ENCODE measurements at regions not wholly inside any gene's neighbourhood (a gene's known extent, or its start where the extent isn't known, plus 50 kb on each side); places are given as distances from the start of the nearest gene placed in this dataset.

DNA sequence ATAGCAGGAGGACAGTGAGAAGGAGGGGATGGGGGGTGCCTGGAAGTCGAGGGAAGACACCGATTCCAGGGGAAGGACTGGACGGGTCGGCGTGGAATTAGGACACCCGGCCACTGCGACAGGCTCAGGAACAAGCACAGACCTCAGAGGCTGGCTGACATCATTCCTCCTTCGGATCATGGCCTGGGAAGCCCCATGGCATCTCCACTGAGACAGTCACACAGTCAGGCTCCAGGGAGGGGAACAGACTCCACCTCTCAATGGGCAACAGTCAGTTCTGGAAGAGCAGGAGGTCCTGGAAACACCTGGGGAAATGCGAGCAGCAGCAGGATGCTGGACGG is 67.9 kb upstream of the FBRSL1 start:
- no peak for TF ChIP-seq CTCF (IDR thresholded peaks at IDR 0.05; ENCODE audit: unreplicated experiment in 3 of 3)
- peak overlapping the region; percentile 23 to 87 (median 39) for H3K27ac Mint-ChIP-seq
- peaks cover 69% of the 10 kb centered on the region for H3K4me1 Mint-ChIP-seq
- H3K9me3 Mint-ChIP-seq, result peaks cover 15% of the 10 kb centered on the region
- peaks cover 66% of the 10 kb centered on the region for H3K27me3 Mint-ChIP-seq (ENCODE audit: low read depth)
- H3K4me3 Mint-ChIP-seq, result peak overlapping the region in 1 of 3 experiments; percentile 47
- H3K36me3 Mint-ChIP-seq (ENCODE audit: low read depth), result no peaks in the 10 kb centered on the region

DNA sequence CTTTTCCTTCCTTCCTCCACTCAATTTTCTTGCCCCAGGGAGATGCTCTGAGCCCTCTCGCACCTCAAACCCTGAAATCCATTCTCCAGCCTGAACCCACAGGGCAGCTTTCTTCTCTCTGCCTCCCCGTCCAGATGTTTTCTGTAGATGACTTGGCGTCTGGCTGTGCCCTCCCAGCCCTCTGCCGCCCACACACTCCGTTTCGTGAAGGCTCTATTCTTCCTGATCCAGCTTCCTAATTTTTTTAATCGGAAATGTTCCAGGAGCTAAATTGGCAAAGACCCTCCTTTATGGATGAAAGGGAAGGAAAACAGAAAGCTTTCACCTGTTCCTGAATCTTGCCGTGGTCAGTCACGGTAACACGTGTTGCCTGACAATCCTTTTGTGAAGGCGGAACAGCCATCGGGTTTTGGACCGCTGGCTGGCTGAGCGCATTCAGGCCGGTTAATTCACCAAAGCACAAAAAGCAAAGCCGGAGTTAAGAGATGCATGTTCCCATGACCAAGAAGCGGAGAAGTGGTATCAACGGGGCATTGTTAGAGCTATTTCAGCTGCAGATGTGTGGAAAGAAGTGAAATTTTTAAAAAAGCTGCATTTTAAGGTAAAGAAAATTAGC is 70.2 kb upstream of the FBRSL1 start:
- H3K4me3 Mint-ChIP-seq, result peak overlapping the region in 2 of 3 experiments; percentile 6 to 11
- peak overlapping the region; percentile 37 to 72 (median 63) for H3K27ac Mint-ChIP-seq
- peaks cover 51% of the 10 kb centered on the region for H3K27me3 Mint-ChIP-seq (ENCODE audit: low read depth)
- H3K36me3 Mint-ChIP-seq (ENCODE audit: low read depth), result no peaks in the 10 kb centered on the region
- peaks cover 48% of the 10 kb centered on the region for H3K4me1 Mint-ChIP-seq
- H3K9me3 Mint-ChIP-seq, result peaks cover 2% of the 10 kb centered on the region
- no peak for TF ChIP-seq CTCF (IDR thresholded peaks at IDR 0.05; ENCODE audit: unreplicated experiment in 3 of 3)

DNA sequence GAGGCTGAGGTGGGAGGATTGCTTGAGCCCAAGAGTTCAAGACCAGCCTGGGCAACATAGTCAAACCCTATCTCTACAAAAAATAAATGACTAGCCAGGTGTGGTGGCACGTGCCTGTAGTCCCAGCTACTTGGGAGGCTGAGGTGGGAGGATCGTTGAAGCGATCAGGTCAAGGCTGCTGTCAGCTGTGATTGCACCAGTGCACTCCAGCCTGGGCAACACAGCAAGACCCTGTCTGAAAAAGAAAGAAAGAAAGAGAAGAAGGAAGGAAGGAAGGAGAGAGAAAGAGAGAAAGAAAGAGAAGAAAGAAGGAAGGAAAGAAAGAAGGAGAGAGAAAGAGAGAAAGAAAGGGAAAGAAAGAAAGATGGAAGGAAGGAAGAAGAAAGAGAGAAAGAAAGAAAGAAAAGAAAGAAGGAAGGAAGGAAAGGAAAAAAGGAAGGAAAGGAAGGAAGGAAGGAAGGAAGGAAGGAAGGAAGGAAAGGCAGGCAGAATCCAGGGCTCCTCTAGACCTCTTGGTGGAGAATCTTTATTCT is 71.5 kb upstream of the FBRSL1 start:
- no peak for TF ChIP-seq CTCF (IDR thresholded peaks at IDR 0.05; ENCODE audit: unreplicated experiment in 3 of 3)
- Mint-ChIP-seq H3K9me3 (peaks cover 2% of the 10 kb centered on the region), H3K27me3 (ENCODE audit: low read depth) (peaks cover 42% of the 10 kb centered on the region), H3K4me3 (no peak overlapping the region), H3K27ac (peak overlapping the region in 1 of 3 experiments; percentile 80), H3K4me1 (peaks cover 40% of the 10 kb centered on the region), H3K36me3 (ENCODE audit: low read depth) (no peaks in the 10 kb centered on the region)

- Mint-ChIP-seq H3K27ac (no peak overlapping the region), H3K4me3 (no peak overlapping the region), H3K4me1 (peaks cover 35% of the 10 kb centered on the region), H3K27me3 (ENCODE audit: low read depth) (peaks cover 40% of the 10 kb centered on the region), H3K36me3 (ENCODE audit: low read depth) (no peaks in the 10 kb centered on the region), H3K9me3 (peaks cover 2% of the 10 kb centered on the region)
- no peak for TF ChIP-seq CTCF (IDR thresholded peaks at IDR 0.05; ENCODE audit: unreplicated experiment in 3 of 3)
Observed at GRCh38 chr12:132417741-132418140, 72.2 kb upstream of the FBRSL1 start.

DNA sequence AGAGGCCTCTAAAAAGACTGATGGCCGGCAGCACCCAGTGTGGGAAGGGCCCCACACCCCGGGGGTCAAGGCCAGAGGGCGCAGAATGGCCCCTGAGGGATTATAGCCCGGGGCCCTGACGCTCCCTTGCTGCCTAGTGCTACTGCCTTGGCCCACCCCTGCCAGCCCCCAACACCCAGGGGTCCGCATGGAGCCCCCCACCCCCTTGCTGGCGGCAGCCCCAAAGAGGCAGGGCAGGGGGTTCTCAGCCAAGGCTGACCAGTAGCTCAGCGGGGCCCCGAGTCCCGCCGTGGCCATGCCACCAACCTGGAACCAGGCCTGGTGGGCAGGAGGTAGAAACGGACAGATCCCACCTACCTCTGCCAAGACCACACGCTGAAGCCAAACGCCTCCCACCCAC is 73.1 kb upstream of the FBRSL1 start:
- H3K27ac Mint-ChIP-seq, result no peak overlapping the region
- peaks cover 2% of the 10 kb centered on the region for H3K9me3 Mint-ChIP-seq
- peaks cover 36% of the 10 kb centered on the region for H3K27me3 Mint-ChIP-seq (ENCODE audit: low read depth)
- no peak for TF ChIP-seq CTCF (IDR thresholded peaks at IDR 0.05; ENCODE audit: unreplicated experiment in 3 of 3)
- no peak overlapping the region for H3K4me3 Mint-ChIP-seq
- no peaks in the 10 kb centered on the region for H3K36me3 Mint-ChIP-seq (ENCODE audit: low read depth)
- peaks cover 26% of the 10 kb centered on the region for H3K4me1 Mint-ChIP-seq

- no peak overlapping the region for H3K27ac Mint-ChIP-seq
- peaks cover 37% of the 10 kb centered on the region for H3K27me3 Mint-ChIP-seq (ENCODE audit: low read depth)
- peak overlapping the region in 1 of 3 experiments; percentile 56 for H3K4me3 Mint-ChIP-seq
- no peaks in the 10 kb centered on the region for H3K36me3 Mint-ChIP-seq (ENCODE audit: low read depth)
- TF ChIP-seq CTCF (IDR thresholded peaks at IDR 0.05; ENCODE audit: unreplicated experiment in 3 of 3), result no peak
- peaks cover 26% of the 10 kb centered on the region for H3K4me1 Mint-ChIP-seq
- peaks cover 5% of the 10 kb centered on the region for H3K9me3 Mint-ChIP-seq
Observed at GRCh38 chr12:132416121-132416673, 73.8 kb upstream of the FBRSL1 start.
